ENCODE measurements at regions not wholly inside any gene's neighbourhood (a gene's known extent, or its start where the extent isn't known, plus 50 kb on each side); places are given as distances from the start of the nearest gene placed in this dataset.

DNA sequence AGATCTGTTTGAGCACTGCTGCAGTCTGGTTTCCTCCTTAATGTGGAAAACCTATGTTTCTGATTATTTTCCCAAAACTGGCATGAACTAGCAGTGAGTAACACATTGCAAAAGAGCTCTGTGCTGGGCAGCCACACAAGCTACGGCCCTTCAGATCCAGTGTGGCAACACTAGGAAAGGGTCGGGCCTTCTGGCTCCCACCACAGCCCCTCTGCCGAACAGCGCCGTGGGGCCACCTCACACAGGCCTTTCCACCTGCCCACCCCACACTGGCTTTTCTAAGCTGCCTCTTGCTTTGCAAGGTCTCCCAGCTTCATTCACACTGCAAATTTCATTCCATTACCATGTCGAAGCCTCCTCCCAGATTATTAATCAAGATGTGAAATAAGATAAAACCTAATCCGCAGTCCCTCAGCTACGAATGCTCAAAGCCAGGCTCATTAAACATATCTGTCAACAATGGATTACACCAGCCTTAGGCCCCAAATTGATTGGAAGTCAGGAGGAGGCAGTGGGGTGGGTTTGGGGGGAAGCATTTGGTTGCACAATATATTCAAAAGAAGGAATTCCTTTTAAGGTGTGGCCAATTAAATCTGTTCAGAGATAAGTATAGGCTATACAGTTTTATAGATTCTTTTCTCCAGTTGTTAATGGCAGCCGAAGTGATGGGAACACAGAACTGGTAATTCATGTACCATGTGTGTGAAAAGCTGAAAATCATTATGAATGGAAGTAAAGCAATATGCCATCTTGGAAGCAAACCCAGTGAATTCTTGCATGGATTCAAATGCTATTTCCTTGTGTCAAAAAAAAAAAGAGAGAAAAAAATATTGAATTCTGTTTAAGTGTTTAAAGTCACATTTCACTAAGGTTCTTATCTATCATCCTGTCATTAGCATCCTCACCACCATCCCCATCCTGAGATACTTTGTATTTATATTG is 223.7 kb downstream of the MTERF1 start:
- H3K27me3 ChIP-seq = no peaks in the 10 kb centered on the region
- H3K4me2 ChIP-seq = no peak overlapping the region
- H3K27ac ChIP-seq = no peak overlapping the region
- H3K9ac ChIP-seq = no peak overlapping the region
- no peak overlapping the region for H3K4me3 ChIP-seq
- no peaks in the 10 kb centered on the region for H4K20me1 ChIP-seq
- H3K9me3 ChIP-seq = no peaks in the 10 kb centered on the region
- H3K36me3 ChIP-seq = no peaks in the 10 kb centered on the region
- H3K4me1 ChIP-seq = no peaks in the 10 kb centered on the region
- TF ChIP-seq Cebpa-rat (IDR thresholded peaks at IDR 0.05) = no peak

DNA sequence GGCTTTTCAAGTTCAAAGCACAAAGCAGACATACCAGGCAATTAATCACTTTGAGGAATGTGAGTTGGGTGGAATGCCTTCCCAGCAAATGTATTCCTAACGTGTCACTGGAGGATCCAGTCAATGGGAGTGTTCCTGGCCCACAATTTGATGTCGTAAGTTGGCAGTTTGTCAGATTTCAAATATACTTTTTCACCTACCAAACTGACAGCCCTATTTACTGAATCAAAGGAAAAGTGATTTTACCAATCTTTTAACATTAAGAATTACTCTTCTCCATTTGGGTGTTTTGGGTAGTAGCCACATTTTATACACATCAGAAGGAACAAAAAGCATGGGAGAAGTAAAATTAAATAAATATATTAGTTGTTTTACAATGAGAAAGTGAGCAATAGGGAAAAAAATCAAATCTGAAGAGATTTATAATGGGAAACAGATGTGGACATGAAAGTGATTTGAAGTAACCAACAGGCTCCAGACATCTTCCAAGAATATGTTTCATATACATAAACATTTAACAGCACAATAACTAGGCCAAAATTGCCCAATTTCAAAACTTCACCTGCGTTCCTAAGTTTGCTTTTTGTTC is 222.9 kb downstream of the MTERF1 start:
- Histone ChIP-seq H3K27me3 (no peaks in the 10 kb centered on the region), H3K9ac (no peak overlapping the region), H3K9me3 (no peaks in the 10 kb centered on the region), H3K27ac (no peak overlapping the region), H3K4me3 (no peak overlapping the region), H4K20me1 (no peaks in the 10 kb centered on the region), H3K4me1 (no peaks in the 10 kb centered on the region), H3K4me2 (no peak overlapping the region), H3K36me3 (no peaks in the 10 kb centered on the region)
- TF ChIP-seq Cebpa-rat (IDR thresholded peaks at IDR 0.05) = no peak

DNA sequence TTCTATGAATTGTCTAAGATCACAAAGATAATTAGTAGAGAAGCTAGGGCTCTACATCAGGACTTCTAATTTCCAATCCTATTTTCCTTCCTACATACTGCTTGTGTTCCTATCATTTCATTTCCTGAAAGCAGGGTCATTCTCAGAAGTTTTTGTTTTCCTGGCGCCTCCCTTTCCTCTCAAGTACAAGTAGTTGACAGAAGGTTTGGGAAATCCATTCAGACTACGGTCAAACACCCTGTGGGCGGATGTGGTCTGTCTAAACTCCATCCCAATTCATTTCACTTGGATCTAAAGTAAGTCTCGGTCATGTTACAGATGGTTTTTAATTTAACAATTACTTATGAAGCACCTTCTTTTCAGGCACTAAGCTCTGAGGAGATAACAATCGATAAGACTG is 221.4 kb downstream of the MTERF1 start:
- Histone ChIP-seq H3K9ac (no peak overlapping the region), H3K4me3 (no peak overlapping the region), H3K36me3 (no peaks in the 10 kb centered on the region), H3K4me1 (no peaks in the 10 kb centered on the region), H3K9me3 (no peaks in the 10 kb centered on the region), H3K27me3 (no peaks in the 10 kb centered on the region), H3K4me2 (no peak overlapping the region), H4K20me1 (no peaks in the 10 kb centered on the region), H3K27ac (no peak overlapping the region)
- no peak for TF ChIP-seq Cebpa-rat (IDR thresholded peaks at IDR 0.05)

DNA sequence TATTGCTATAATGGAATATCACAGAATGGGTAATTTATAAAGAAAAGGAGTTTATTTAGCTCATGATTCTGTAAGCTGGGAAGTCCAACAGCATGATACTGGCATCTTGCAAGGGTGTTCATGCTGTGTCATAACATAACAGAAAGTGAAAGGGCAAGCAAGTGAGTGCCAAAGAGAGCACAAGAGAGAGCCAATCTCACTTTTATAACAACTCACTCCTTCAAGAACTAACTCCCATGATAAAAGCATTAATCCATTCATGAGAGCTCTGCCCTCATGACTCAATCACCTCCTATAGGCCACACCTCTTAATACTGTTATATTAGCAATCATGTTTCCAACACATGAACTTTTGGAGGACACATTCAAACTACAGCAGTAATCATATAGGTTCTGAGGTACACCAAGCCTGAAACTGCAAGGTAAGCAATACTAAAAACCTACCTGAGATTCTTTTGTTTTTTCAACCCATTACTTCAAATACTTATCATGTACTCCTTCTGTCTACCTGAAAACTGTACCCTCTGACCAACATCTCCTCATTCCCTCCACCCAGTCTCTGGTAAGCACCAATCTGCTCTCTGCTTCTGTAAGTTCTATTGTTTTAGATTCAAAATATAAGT is 219.7 kb downstream of the MTERF1 start:
- H3K27me3 ChIP-seq = no peaks in the 10 kb centered on the region
- no peaks in the 10 kb centered on the region for H3K9me3 ChIP-seq
- no peak overlapping the region for H3K4me2 ChIP-seq

DNA sequence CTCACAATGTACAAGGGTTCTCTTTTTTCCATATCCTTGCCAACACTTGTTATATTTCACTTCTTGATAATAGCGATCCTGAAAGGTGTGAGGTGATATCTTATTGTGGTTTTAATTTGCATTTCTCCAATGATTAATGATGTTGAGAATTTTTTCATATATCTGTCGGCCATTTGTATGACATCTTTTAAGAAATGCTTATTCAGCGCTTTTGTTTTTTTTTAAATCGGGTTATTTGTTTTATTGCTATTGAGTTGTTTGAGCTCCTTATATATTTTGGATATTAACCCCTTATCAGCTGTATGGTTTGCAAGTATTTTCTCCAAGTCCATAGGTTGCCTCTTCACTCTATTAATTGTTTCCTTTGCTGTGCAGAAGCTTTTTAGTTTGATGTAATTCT is 218.8 kb downstream of the MTERF1 start:
- no peak for TF ChIP-seq Cebpa-rat (IDR thresholded peaks at IDR 0.05)
- H4K20me1 ChIP-seq = no peaks in the 10 kb centered on the region
- no peaks in the 10 kb centered on the region for H3K4me1 ChIP-seq
- no peaks in the 10 kb centered on the region for H3K36me3 ChIP-seq
- H3K9me3 ChIP-seq = no peaks in the 10 kb centered on the region
- no peak overlapping the region for H3K4me2 ChIP-seq
- H3K4me3 ChIP-seq = no peak overlapping the region
- H3K27me3 ChIP-seq = no peaks in the 10 kb centered on the region
- no peak overlapping the region for H3K27ac ChIP-seq
- H3K9ac ChIP-seq = no peak overlapping the region

More for the DNA sequence above, 219.7 kb downstream of the MTERF1 start:
- TF ChIP-seq Cebpa-rat (IDR thresholded peaks at IDR 0.05) = no peak
- Histone ChIP-seq H3K4me1 (no peaks in the 10 kb centered on the region), H3K9ac (no peak overlapping the region), H3K36me3 (no peaks in the 10 kb centered on the region), H3K4me3 (no peak overlapping the region), H3K27ac (no peak overlapping the region), H4K20me1 (no peaks in the 10 kb centered on the region)

DNA sequence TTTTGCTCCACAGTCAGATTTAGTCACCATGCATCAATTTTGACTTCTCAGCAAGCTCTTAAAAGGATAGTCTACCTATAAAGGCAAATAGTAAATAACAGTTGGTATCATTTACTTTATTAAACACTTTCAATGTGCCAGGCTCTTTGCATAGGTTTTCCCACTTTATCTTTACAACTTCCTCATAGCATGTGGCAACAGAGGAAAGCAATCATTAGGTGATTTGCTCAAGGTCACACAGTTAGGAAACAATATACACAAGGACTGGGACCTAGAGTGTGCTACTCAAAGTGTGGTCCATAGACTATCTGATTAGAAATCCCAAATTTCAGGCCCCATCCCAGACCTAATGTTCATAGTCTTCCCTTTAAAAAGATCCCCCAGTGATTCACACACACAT is 212.3 kb downstream of the MTERF1 start:
- TF ChIP-seq Cebpa-rat (IDR thresholded peaks at IDR 0.05) = no peak
- H3K9ac ChIP-seq = no peak overlapping the region
- no peaks in the 10 kb centered on the region for H3K36me3 ChIP-seq
- H3K9me3 ChIP-seq = no peaks in the 10 kb centered on the region
- no peak overlapping the region for H3K27ac ChIP-seq
- H3K4me2 ChIP-seq = no peak overlapping the region
- H3K27me3 ChIP-seq = no peaks in the 10 kb centered on the region
- H3K4me1 ChIP-seq = no peaks in the 10 kb centered on the region
- H3K4me3 ChIP-seq = no peak overlapping the region
- no peaks in the 10 kb centered on the region for H4K20me1 ChIP-seq

DNA sequence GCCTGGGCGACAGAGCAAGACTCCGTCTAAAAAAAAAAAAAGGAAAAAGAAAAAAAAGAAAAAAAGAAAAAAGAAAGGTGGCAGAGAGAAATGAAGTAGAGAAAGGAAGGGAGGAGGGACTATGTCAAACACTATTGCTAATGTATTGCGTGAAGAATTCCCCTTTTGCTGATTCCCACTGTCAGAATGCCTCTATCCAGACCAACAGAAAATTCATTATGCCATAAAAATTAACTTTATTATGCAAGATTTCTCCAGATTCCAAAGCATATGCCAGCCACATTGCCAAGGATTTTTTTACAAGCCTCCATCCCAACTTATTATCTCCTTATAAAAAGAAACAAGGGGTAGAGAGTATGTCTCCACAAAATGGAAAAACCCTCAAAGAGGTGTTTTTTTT is 209.3 kb downstream of the MTERF1 start:
- H3K36me3 ChIP-seq = no peaks in the 10 kb centered on the region
- no peaks in the 10 kb centered on the region for H3K27me3 ChIP-seq
- H3K27ac ChIP-seq = no peak overlapping the region
- H3K9ac ChIP-seq = no peak overlapping the region
- H4K20me1 ChIP-seq = no peaks in the 10 kb centered on the region
- no peaks in the 10 kb centered on the region for H3K9me3 ChIP-seq
- TF ChIP-seq Cebpa-rat (IDR thresholded peaks at IDR 0.05) = no peak
- H3K4me3 ChIP-seq = no peak overlapping the region
- no peak overlapping the region for H3K4me2 ChIP-seq
- no peaks in the 10 kb centered on the region for H3K4me1 ChIP-seq

DNA sequence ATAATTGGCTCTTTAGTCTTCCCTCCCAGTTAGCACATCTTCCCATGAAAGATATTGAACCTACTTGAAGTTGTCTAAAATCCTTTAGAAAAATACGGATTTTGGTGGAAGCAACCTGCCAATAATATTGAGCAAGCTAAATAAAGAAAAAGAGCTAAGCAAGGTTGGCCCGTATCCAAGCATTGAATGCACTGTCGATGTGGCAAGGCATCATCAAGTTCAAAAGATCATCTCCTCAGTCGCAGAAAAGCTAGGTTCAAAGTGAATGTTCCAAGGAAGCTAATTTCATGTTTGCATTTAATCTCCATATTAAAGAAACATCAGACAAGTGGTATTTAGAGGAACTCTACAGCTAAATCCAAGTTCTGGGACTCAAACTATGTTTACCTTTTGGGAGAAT is 206.0 kb downstream of the MTERF1 start:
- H3K27me3 ChIP-seq = no peaks in the 10 kb centered on the region
- peaks cover 7% of the 10 kb centered on the region for H3K9me3 ChIP-seq
- H3K4me3 ChIP-seq = no peak overlapping the region
- H3K27ac ChIP-seq = no peak overlapping the region
- no peaks in the 10 kb centered on the region for H4K20me1 ChIP-seq
- H3K9ac ChIP-seq = no peak overlapping the region
- no peak overlapping the region for H3K4me2 ChIP-seq
- TF ChIP-seq Cebpa-rat (IDR thresholded peaks at IDR 0.05) = no peak
- H3K36me3 ChIP-seq = no peaks in the 10 kb centered on the region
- H3K4me1 ChIP-seq = no peaks in the 10 kb centered on the region

DNA sequence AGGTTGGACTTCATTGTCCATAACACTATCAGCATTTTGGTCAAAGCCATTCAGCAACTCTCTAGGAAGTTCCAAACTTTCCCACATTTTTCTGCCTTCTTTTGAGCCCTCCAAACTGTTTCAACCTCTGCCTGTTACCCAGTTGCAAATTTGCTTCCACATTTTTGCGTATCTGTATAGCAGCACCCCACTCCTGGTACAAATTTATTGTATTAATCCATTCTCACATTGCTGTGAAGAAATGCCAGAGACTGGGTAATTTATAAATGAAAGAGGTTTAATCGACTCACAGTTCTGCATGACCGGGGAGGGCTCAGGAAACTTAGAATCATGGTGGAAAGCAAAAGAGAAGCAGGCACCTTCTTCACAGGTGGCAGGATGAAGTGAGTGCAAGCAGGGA is 198.8 kb downstream of the MTERF1 start:
- Histone ChIP-seq H4K20me1 (no peaks in the 10 kb centered on the region), H3K4me3 (no peak overlapping the region), H3K9me3 (peaks cover 42% of the 10 kb centered on the region), H3K27ac (no peak overlapping the region), H3K36me3 (peaks cover 8% of the 10 kb centered on the region; the same call in 1 of the 2 replicates), H3K4me2 (no peak overlapping the region), H3K9ac (no peak overlapping the region), H3K27me3 (no peaks in the 10 kb centered on the region), H3K4me1 (peaks cover 24% of the 10 kb centered on the region)
- no peak for TF ChIP-seq Cebpa-rat (IDR thresholded peaks at IDR 0.05)

DNA sequence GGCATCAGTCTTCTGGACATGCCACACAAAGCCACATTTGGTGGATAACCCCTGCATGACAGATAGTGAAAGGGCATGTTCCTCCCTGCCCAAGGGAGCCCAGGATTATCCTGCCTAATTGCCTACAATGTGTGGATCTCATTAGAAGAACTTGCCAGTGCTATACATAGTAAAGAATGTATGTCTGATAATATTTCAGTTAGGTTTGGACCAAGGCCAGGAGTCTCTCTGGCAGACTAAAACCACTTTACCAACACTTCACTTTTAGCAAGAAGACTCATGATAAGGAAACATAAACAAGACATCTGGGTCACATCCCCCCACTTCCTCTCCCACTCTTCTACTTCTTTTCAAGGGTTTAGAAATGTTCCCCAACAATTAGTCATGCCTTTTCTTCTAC is 196.7 kb downstream of the MTERF1 start:
- H4K20me1 ChIP-seq = no peaks in the 10 kb centered on the region
- H3K36me3 ChIP-seq = peaks cover 8% of the 10 kb centered on the region; the same call in 1 of the 2 replicates
- no peak for TF ChIP-seq Cebpa-rat (IDR thresholded peaks at IDR 0.05)
- peaks cover 24% of the 10 kb centered on the region for H3K4me1 ChIP-seq
- H3K27me3 ChIP-seq = no peaks in the 10 kb centered on the region
- peaks cover 49% of the 10 kb centered on the region for H3K9me3 ChIP-seq
- H3K4me3 ChIP-seq = no peak overlapping the region
- H3K9ac ChIP-seq = 0 out of 2 replicates have a peak overlapping the region, but pooled peaks have one; percentile 2
- peak overlapping the region; percentile 71 for H3K4me2 ChIP-seq
- H3K27ac ChIP-seq = peak overlapping the region; percentile 66

Measured in BLaER1 (cell line).